ENCODE measurements at regions not wholly inside any gene's neighbourhood (a gene's known extent, or its start where the extent isn't known, plus 50 kb on each side); places are given as distances from the start of the nearest gene placed in this dataset.
"Not testable (repeated sequence)": the region's sequence is repeated elsewhere in the genome, so short reads cannot be mapped to it uniquely, and the experiment has no call there.

GRCh38 chr4:1548827-1549637 is 135.1 kb downstream of the FAM53A start:
- WGBS, result 23% methylated on average over 33 of the region's 33 CpGs
- not testable (repeated sequence) for H3K27ac ChIP-seq (ENCODE audit: low read depth in 1 of 2, low read length in 1 of 2); H3K4me3 ChIP-seq (ENCODE audit: low read length in 2 of 2); H3K36me3 ChIP-seq (ENCODE audit: control insufficient read depth in 2 of 2, insufficient read depth in 2 of 2, low read length in 1 of 2); H3K4me1 ChIP-seq (ENCODE audit: control insufficient read depth in 2 of 2, insufficient read depth in 2 of 2, low read length in 2 of 2); H3K9me3 ChIP-seq (ENCODE audit: control insufficient read depth in 2 of 2, insufficient read depth in 1 of 2, low read length in 1 of 2)
- H3K27me3 ChIP-seq (ENCODE audit: control insufficient read depth in 2 of 2, insufficient read depth in 1 of 2, low read length in 1 of 2), result peaks cover 4 to 24% of the 10 kb centered on the region in 2 donors
- DNase-seq (ENCODE audit: low read depth in 6 of 9, low spot score in 9 of 9), result peak in 2 of 9 donors; percentile 2 to 22

GRCh38 chr4:1547856-1548826 is 136.0 kb downstream of the FAM53A start:
- H3K9me3 ChIP-seq (ENCODE audit: control insufficient read depth in 2 of 2, insufficient read depth in 1 of 2, low read length in 1 of 2), result no peaks in the 10 kb centered on the region
- DNase-seq (ENCODE audit: low read depth in 6 of 9, low spot score in 9 of 9), result peak in 1 of 9 donors; percentile 10
- no peaks in the 10 kb centered on the region for H3K36me3 ChIP-seq (ENCODE audit: control insufficient read depth in 2 of 2, insufficient read depth in 2 of 2, low read length in 1 of 2)
- no peak overlapping the region for H3K4me3 ChIP-seq (ENCODE audit: low read length in 2 of 2)
- H3K27me3 ChIP-seq (ENCODE audit: control insufficient read depth in 2 of 2, insufficient read depth in 1 of 2, low read length in 1 of 2), result peaks cover 4 to 23% of the 10 kb centered on the region in 2 donors
- peaks cover 0 to 4% of the 10 kb centered on the region in 2 donors for H3K4me1 ChIP-seq (ENCODE audit: control insufficient read depth in 2 of 2, insufficient read depth in 2 of 2, low read length in 2 of 2)
- 73% methylated on average over 42 of the region's 42 CpGs for WGBS
- peak overlapping the region in 1 of 2 donors; percentile 65 for H3K27ac ChIP-seq (ENCODE audit: low read depth in 1 of 2, low read length in 1 of 2)

GRCh38 chr4:1547131-1547855 is 136.8 kb downstream of the FAM53A start:
- no peaks in the 10 kb centered on the region for H3K9me3 ChIP-seq (ENCODE audit: control insufficient read depth in 2 of 2, insufficient read depth in 1 of 2, low read length in 1 of 2)
- H3K27me3 ChIP-seq (ENCODE audit: control insufficient read depth in 2 of 2, insufficient read depth in 1 of 2, low read length in 1 of 2), result peaks cover 4 to 23% of the 10 kb centered on the region in 2 donors
- DNase-seq (ENCODE audit: low read depth in 6 of 9, low spot score in 9 of 9), result no peak
- WGBS, result 87% methylated on average over 19 of the region's 19 CpGs
- no peak overlapping the region for H3K4me3 ChIP-seq (ENCODE audit: low read length in 2 of 2)
- H3K4me1 ChIP-seq (ENCODE audit: control insufficient read depth in 2 of 2, insufficient read depth in 2 of 2, low read length in 2 of 2), result peaks cover 0 to 4% of the 10 kb centered on the region in 2 donors
- H3K27ac ChIP-seq (ENCODE audit: low read depth in 1 of 2, low read length in 1 of 2), result no peak overlapping the region
- no peaks in the 10 kb centered on the region for H3K36me3 ChIP-seq (ENCODE audit: control insufficient read depth in 2 of 2, insufficient read depth in 2 of 2, low read length in 1 of 2)

- Histone ChIP-seq H3K9me3 (ENCODE audit: control insufficient read depth in 2 of 2, insufficient read depth in 1 of 2, low read length in 1 of 2) (no peaks in the 10 kb centered on the region), H3K27me3 (ENCODE audit: control insufficient read depth in 2 of 2, insufficient read depth in 1 of 2, low read length in 1 of 2) (peaks cover 4 to 27% of the 10 kb centered on the region in 2 donors), H3K36me3 (ENCODE audit: control insufficient read depth in 2 of 2, insufficient read depth in 2 of 2, low read length in 1 of 2) (no peaks in the 10 kb centered on the region), H3K4me3 (ENCODE audit: low read length in 2 of 2) (no peak overlapping the region), H3K4me1 (ENCODE audit: control insufficient read depth in 2 of 2, insufficient read depth in 2 of 2, low read length in 2 of 2) (peaks cover 0 to 4% of the 10 kb centered on the region in 2 donors), H3K27ac (ENCODE audit: low read depth in 1 of 2, low read length in 1 of 2) (no peak overlapping the region)
- no peak for DNase-seq (ENCODE audit: low read depth in 6 of 9, low spot score in 9 of 9)
- 84% methylated on average over 18 of the region's 18 CpGs for WGBS
Observed at GRCh38 chr4:1544861-1545281, 138.6 kb upstream of the NKX1-1 start.

GRCh38 chr4:1544435-1544834 is 138.2 kb upstream of the NKX1-1 start:
- H3K27me3 ChIP-seq (ENCODE audit: control insufficient read depth in 2 of 2, insufficient read depth in 1 of 2, low read length in 1 of 2), result peaks cover 4 to 27% of the 10 kb centered on the region in 2 donors
- not testable (repeated sequence) for H3K4me1 ChIP-seq (ENCODE audit: control insufficient read depth in 2 of 2, insufficient read depth in 2 of 2, low read length in 2 of 2); H3K27ac ChIP-seq (ENCODE audit: low read depth in 1 of 2, low read length in 1 of 2); H3K4me3 ChIP-seq (ENCODE audit: low read length in 2 of 2); H3K36me3 ChIP-seq (ENCODE audit: control insufficient read depth in 2 of 2, insufficient read depth in 2 of 2, low read length in 1 of 2); H3K9me3 ChIP-seq (ENCODE audit: control insufficient read depth in 2 of 2, insufficient read depth in 1 of 2, low read length in 1 of 2); DNase-seq (ENCODE audit: low read depth in 6 of 9, low spot score in 9 of 9)
- WGBS, result 90% methylated on average over 21 of the region's 21 CpGs

GRCh38 chr4:1543976-1544375 is 137.7 kb upstream of the NKX1-1 start:
- 90% methylated on average over 11 of the region's 11 CpGs for WGBS
- Histone ChIP-seq H3K27me3 (ENCODE audit: control insufficient read depth in 2 of 2, insufficient read depth in 1 of 2, low read length in 1 of 2) (peaks cover 4 to 24% of the 10 kb centered on the region in 2 donors), H3K4me1 (ENCODE audit: control insufficient read depth in 2 of 2, insufficient read depth in 2 of 2, low read length in 2 of 2) (peaks cover 0 to 4% of the 10 kb centered on the region in 2 donors), H3K9me3 (ENCODE audit: control insufficient read depth in 2 of 2, insufficient read depth in 1 of 2, low read length in 1 of 2) (no peaks in the 10 kb centered on the region), H3K27ac (ENCODE audit: low read depth in 1 of 2, low read length in 1 of 2) (no peak overlapping the region), H3K4me3 (ENCODE audit: low read length in 2 of 2) (no peak overlapping the region), H3K36me3 (ENCODE audit: control insufficient read depth in 2 of 2, insufficient read depth in 2 of 2, low read length in 1 of 2) (no peaks in the 10 kb centered on the region)
- no peak for DNase-seq (ENCODE audit: low read depth in 6 of 9, low spot score in 9 of 9)

- peaks cover 4 to 20% of the 10 kb centered on the region in 2 donors for H3K27me3 ChIP-seq (ENCODE audit: control insufficient read depth in 2 of 2, insufficient read depth in 1 of 2, low read length in 1 of 2)
- no peaks in the 10 kb centered on the region for H3K36me3 ChIP-seq (ENCODE audit: control insufficient read depth in 2 of 2, insufficient read depth in 2 of 2, low read length in 1 of 2)
- WGBS, result 92% methylated on average over 8 of the region's 8 CpGs
- H3K4me1 ChIP-seq (ENCODE audit: control insufficient read depth in 2 of 2, insufficient read depth in 2 of 2, low read length in 2 of 2), result peaks cover 0 to 4% of the 10 kb centered on the region in 2 donors
- H3K9me3 ChIP-seq (ENCODE audit: control insufficient read depth in 2 of 2, insufficient read depth in 1 of 2, low read length in 1 of 2), result no peaks in the 10 kb centered on the region
- H3K4me3 ChIP-seq (ENCODE audit: low read length in 2 of 2), result no peak overlapping the region
- no peak overlapping the region for H3K27ac ChIP-seq (ENCODE audit: low read depth in 1 of 2, low read length in 1 of 2)
- no peak for DNase-seq (ENCODE audit: low read depth in 6 of 9, low spot score in 9 of 9)
Observed at GRCh38 chr4:1543561-1543960, 137.3 kb upstream of the NKX1-1 start.

- DNase-seq (ENCODE audit: low read depth in 6 of 9, low spot score in 9 of 9), result no peak
- Histone ChIP-seq H3K9me3 (ENCODE audit: control insufficient read depth in 2 of 2, insufficient read depth in 1 of 2, low read length in 1 of 2) (no peaks in the 10 kb centered on the region), H3K4me1 (ENCODE audit: control insufficient read depth in 2 of 2, insufficient read depth in 2 of 2, low read length in 2 of 2) (peaks cover 0 to 4% of the 10 kb centered on the region in 2 donors), H3K27me3 (ENCODE audit: control insufficient read depth in 2 of 2, insufficient read depth in 1 of 2, low read length in 1 of 2) (peaks cover 0 to 12% of the 10 kb centered on the region in 2 donors), H3K27ac (ENCODE audit: low read depth in 1 of 2, low read length in 1 of 2) (no peak overlapping the region), H3K36me3 (ENCODE audit: control insufficient read depth in 2 of 2, insufficient read depth in 2 of 2, low read length in 1 of 2) (no peaks in the 10 kb centered on the region), H3K4me3 (ENCODE audit: low read length in 2 of 2) (no peak overlapping the region)
- WGBS, result 87% methylated on average over 27 of the region's 27 CpGs
Observed at GRCh38 chr4:1542516-1543320, 136.5 kb upstream of the NKX1-1 start.
